SK-N-SH (cell line): ENCODE measurements at regions not wholly inside any gene's neighbourhood (a gene's known extent, or its start where the extent isn't known, plus 50 kb on each side); places are given as distances from the start of the nearest gene placed in this dataset.

Source experiments
- CTCF ChIA-PET: fragments of 300-600, 350-600 bp; formaldehyde crosslinking; extraction: SDS; loops from one replicate; lab custom pipeline; 2021; lab: Yijun Ruan, JAX
- POLR2A ChIA-PET: fragments of 350-600 bp; sonication (Branson Sonifier 250); formaldehyde crosslinking; extraction: SDS; loops from one replicate; lab custom pipeline; 2020; ENCODE audit warnings: antibody characterized with exemption, inconsistent platforms; lab: Yijun Ruan, JAX
- DNase-seq: peaks from one replicate; pipeline ENCODE4 v3.0.0; 2012
- H2AFZ ChIP-seq: fragments of 200-600 bp; sonication (generic); 2 replicates; pipeline ENCODE4 v1.8.1; 2016; ENCODE audit warnings: antibody characterized with exemption, mild to moderate bottlenecking, low read depth
- H3F3A ChIP-seq: fragments of 200-600 bp; sonication (generic); replicated peaks from 2 replicates; pipeline ENCODE3; 2016; ENCODE audit warnings: antibody characterized with exemption, mild to moderate bottlenecking; ENCODE audit not compliant: insufficient read depth
- H3K27ac ChIP-seq, 2 experiments: fragments of 200-500 bp in 1 of 2; fragments of 200-600 bp in 1 of 2; sonication (Bioruptor generic) in 1 of 2; sonication (generic), shearing (Covaris generic) in 1 of 2; 2 replicates each; pipeline versions ENCODE4 v1.5.1 to v1.6.1; 2014 to 2016; ENCODE audit warnings: low read depth in 2 of 2, inconsistent platforms in 1 of 2, low read length in 1 of 2, mild to moderate bottlenecking in 1 of 2, mixed read lengths in 1 of 2
- H3K27me3 ChIP-seq: fragments of 200-600 bp; sonication (generic), shearing (Covaris generic); 2 replicates; pipeline ENCODE4 v1.6.1; 2016; ENCODE audit warnings: mixed run types; ENCODE audit not compliant: insufficient read depth
- H3K36me3 ChIP-seq, 2 experiments: fragments of 200-500 bp in 1 of 2; fragments of 200-600 bp in 1 of 2; sonication (Bioruptor generic) in 1 of 2; sonication (generic) in 1 of 2; replicated peaks in 1 of 2; 2 replicates each; pipeline versions ENCODE3 to v1.5.1; 2014 to 2016; ENCODE audit warnings: low read length in 1 of 2, mild to moderate bottlenecking in 1 of 2; ENCODE audit not compliant: insufficient read depth in 2 of 2, control insufficient read depth in 1 of 2
- H3K4me1 ChIP-seq, 2 experiments: fragments of 200-500 bp in 1 of 2; fragments of 200-600 bp in 1 of 2; sonication (Bioruptor generic) in 1 of 2; sonication (generic), shearing (Covaris generic) in 1 of 2; 2 replicates each; pipeline versions ENCODE4 v1.5.1 to v1.6.1; 2014 to 2016; ENCODE audit warnings: low read depth in 1 of 2, low read length in 1 of 2, mixed run types in 1 of 2; ENCODE audit not compliant: insufficient read depth in 2 of 2, control insufficient read depth in 1 of 2
- H3K4me2 ChIP-seq: fragments of 200-600 bp; sonication (generic), shearing (Covaris generic); 2 replicates; pipeline ENCODE4 v1.6.1; 2017; ENCODE audit warnings: mixed run types
- H3K4me3 ChIP-seq, 2 experiments: fragments of 200-500 bp in 1 of 2; fragments of 200-600 bp in 1 of 2; sonication (Bioruptor generic) in 1 of 2; sonication (generic), shearing (Covaris generic) in 1 of 2; 2 replicates each; pipeline versions ENCODE4 v1.5.1 to v1.8.1; 2014 to 2016; ENCODE audit warnings: low read depth in 2 of 2, inconsistent platforms in 1 of 2, low read length in 1 of 2, mild to moderate bottlenecking in 1 of 2, mixed read lengths in 1 of 2, moderate library complexity in 1 of 2
- H3K79me2 ChIP-seq: fragments of 200-600 bp; sonication (generic); 2 replicates; pipeline ENCODE4 v1.8.1; 2017; ENCODE audit warnings: mild to moderate bottlenecking; ENCODE audit not compliant: insufficient read depth
- H3K9ac ChIP-seq: fragments of 200-600 bp; sonication (generic); 2 replicates; pipeline ENCODE4 v1.6.1; 2017; ENCODE audit warnings: mixed run types
- H3K9me2 ChIP-seq: fragments of 200-600 bp; sonication (generic); 2 replicates; pipeline ENCODE4 v1.6.1; 2017; ENCODE audit warnings: mixed run types
- H3K9me3 ChIP-seq: fragments of 200-600 bp; sonication (generic); 2 replicates; pipeline ENCODE4 v1.6.1; 2017; ENCODE audit warnings: mixed run types, mild to moderate bottlenecking, moderate library complexity
- H4K20me1 ChIP-seq: fragments of 200-600 bp; sonication (generic); 2 replicates; pipeline ENCODE4 v1.6.1; 2017; ENCODE audit warnings: mild to moderate bottlenecking, mixed run types; ENCODE audit not compliant: insufficient read depth
- ELF1 ChIP-seq: IDR thresholded peaks from 2 replicates; pipeline ENCODE4 v1.4.0; 2012
- EP300 ChIP-seq, 2 experiments: IDR thresholded peaks; 2 replicates each; pipeline versions ENCODE4 v1.4.0 to v1.6.1; 2012; ENCODE audit warnings: borderline replicate concordance in 1 of 2, low read depth in 1 of 2, low read length in 1 of 2
- EZH2phosphoT487 ChIP-seq: fragments of 200-600 bp; sonication (generic); IDR thresholded peaks from 2 replicates; pipeline ENCODE4 v1.6.1; 2017; ENCODE audit warnings: low read depth, mixed run types, mild to moderate bottlenecking, antibody characterized with exemption, moderate library complexity, borderline replicate concordance
- FOSL2 ChIP-seq: IDR thresholded peaks from 2 replicates; pipeline ENCODE4 v1.4.0; 2012; ENCODE audit warnings: low read depth, mild to moderate bottlenecking, moderate library complexity, borderline replicate concordance
- FOXM1 ChIP-seq: IDR thresholded peaks from 2 replicates; pipeline ENCODE4 v1.4.0; 2012; ENCODE audit warnings: low read depth, mild to moderate bottlenecking
- GABPA ChIP-seq: IDR thresholded peaks from 2 replicates; pipeline ENCODE4 v1.4.0; 2012; ENCODE audit warnings: low read depth, mild to moderate bottlenecking
- GATA2 ChIP-seq: sonication (generic); formaldehyde crosslinking; IDR thresholded peaks from 2 replicates; pipeline ENCODE4 v1.5.0; 2020; ENCODE audit warnings: mild to moderate bottlenecking, missing genetic modification reagents
- JUND ChIP-seq: IDR thresholded peaks from 2 replicates; pipeline ENCODE4 v1.4.0; 2012
- MEF2A ChIP-seq: IDR thresholded peaks from 2 replicates; pipeline ENCODE4 v1.4.0; 2012; ENCODE audit warnings: low read depth, borderline replicate concordance
- MXI1 ChIP-seq: IDR thresholded peaks from 2 replicates; pipeline ENCODE4 v1.6.1; 2012; ENCODE audit warnings: mild to moderate bottlenecking, low read depth, low read length, improper control_type of control experiment
- NRF1 ChIP-seq: IDR thresholded peaks from 2 replicates; pipeline ENCODE4 v1.6.1; 2012; ENCODE audit warnings: low read depth, mild to moderate bottlenecking, low read length
- PBX3 ChIP-seq: IDR thresholded peaks from 2 replicates; pipeline ENCODE4; 2012
- POLR2AphosphoS5 ChIP-seq: IDR thresholded peaks from 2 replicates; pipeline ENCODE4 v1.6.1; 2012; ENCODE audit warnings: low read depth, low read length
- RCOR1 ChIP-seq: fragments of 150-350 bp; IDR thresholded peaks from 2 replicates; pipeline ENCODE4 v1.6.1; 2017; ENCODE audit warnings: antibody characterized with exemption, low read length
- RXRA ChIP-seq: IDR thresholded peaks from 2 replicates; pipeline ENCODE4 v1.4.0; 2012; ENCODE audit warnings: low read depth, mild to moderate bottlenecking, borderline replicate concordance
- SIN3A ChIP-seq: IDR thresholded peaks from 2 replicates; pipeline ENCODE4 v1.6.1; 2012; ENCODE audit warnings: low read depth, mild to moderate bottlenecking, low read length, moderate library complexity, borderline replicate concordance
- SMC3 ChIP-seq: IDR thresholded peaks from 2 replicates; pipeline ENCODE4 v1.6.1; 2012; ENCODE audit warnings: low read depth, low read length, improper control_type of control experiment
- TAF1 ChIP-seq: IDR thresholded peaks from 2 replicates; pipeline ENCODE4 v1.6.1; 2012; ENCODE audit warnings: low read depth, mild to moderate bottlenecking, low read length, moderate library complexity, borderline replicate concordance
- TCF12 ChIP-seq: IDR thresholded peaks from 2 replicates; pipeline ENCODE4 v1.4.0; 2012
- TEAD4 ChIP-seq: IDR thresholded peaks from 2 replicates; pipeline ENCODE4 v1.4.0; 2012; ENCODE audit warnings: mild to moderate bottlenecking, borderline replicate concordance; ENCODE audit not compliant: insufficient read depth
- YY1 ChIP-seq: IDR thresholded peaks from 2 replicates; pipeline ENCODE4 v1.4.0; 2012; ENCODE audit warnings: low read depth, mild to moderate bottlenecking
- WGBS: methylation state at CpG from one replicate; pipeline ENCODE4 v1.1.6; 2017; ENCODE audit warnings: low lambda C conversion rate; 5-methylcytosine and 5-hydroxymethylcytosine counted together
- TF ChIP-seq, protein P1 (sequence below): fragments of 200-600 bp; sonication (generic); IDR thresholded peaks from 2 replicates; pipeline ENCODE4 v1.6.1; 2017; ENCODE audit warnings: antibody characterized with exemption, mild to moderate bottlenecking, moderate library complexity

DNA sequence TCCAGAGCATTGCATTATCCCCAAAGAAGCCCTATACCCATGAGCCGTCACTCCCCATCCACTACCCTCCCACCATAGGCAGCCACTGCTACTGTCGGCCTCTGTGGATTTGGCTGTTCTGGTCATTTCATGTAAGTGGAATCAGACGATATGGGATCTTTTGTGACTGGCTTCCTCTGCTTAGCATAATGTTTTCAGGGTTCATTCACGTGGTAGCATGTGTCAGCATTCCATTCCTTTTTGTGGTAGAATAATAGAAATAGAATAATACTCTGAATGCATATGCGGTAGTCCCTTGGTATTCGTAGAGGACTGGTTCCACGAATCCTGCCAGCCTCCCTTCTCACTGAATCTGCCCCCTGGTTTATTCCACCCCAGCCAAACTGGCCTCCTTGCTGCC lies 402.6 kb upstream of the SULF2 start (continued):
- TF ChIP-seq PBX3 (no peak), RCOR1 (no peak), EZH2phosphoT487 (no peak), TEAD4 (no peak), MXI1 (no peak), SMC3 (no peak), FOSL2 (no peak), GATA2 (CRISPR knock-in tag) (no peak), TCF12 (no peak), RXRA (no peak), FOXM1 (no peak), JUND (no peak)
- TF ChIP-seq, protein P1, sequence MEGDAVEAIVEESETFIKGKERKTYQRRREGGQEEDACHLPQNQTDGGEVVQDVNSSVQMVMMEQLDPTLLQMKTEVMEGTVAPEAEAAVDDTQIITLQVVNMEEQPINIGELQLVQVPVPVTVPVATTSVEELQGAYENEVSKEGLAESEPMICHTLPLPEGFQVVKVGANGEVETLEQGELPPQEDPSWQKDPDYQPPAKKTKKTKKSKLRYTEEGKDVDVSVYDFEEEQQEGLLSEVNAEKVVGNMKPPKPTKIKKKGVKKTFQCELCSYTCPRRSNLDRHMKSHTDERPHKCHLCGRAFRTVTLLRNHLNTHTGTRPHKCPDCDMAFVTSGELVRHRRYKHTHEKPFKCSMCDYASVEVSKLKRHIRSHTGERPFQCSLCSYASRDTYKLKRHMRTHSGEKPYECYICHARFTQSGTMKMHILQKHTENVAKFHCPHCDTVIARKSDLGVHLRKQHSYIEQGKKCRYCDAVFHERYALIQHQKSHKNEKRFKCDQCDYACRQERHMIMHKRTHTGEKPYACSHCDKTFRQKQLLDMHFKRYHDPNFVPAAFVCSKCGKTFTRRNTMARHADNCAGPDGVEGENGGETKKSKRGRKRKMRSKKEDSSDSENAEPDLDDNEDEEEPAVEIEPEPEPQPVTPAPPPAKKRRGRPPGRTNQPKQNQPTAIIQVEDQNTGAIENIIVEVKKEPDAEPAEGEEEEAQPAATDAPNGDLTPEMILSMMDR = no peak

DNA sequence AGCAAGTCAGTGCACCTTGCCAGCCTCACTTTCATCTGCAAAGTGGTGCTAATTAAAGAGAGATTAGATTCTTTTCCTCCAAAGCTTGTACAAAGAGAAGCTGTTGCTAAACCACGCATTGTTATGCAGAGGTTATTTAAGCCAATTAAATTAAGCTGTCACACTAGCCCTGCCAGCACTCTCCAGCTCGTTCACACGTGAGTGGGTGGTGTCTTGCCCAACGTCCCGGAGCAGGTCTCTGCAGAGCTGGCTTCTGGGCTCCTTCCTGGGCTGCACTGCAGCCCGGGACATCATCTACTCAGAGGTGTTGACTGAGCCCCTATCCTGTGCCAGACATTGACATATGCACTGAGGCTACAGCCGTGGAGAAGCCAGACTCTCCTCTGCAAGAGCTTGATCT lies 401.6 kb upstream of the SULF2 start:
- POLR2A ChIA-PET = no interaction called here

GRCh38 chr20:48186447-48186846 lies 401.2 kb upstream of the SULF2 start:
- WGBS = 62% methylated on average over 2 of the region's 2 CpGs
- Histone ChIP-seq H2AFZ (no peak overlapping the region), H4K20me1 (no peaks in the 10 kb centered on the region), H3K79me2 (no peaks in the 10 kb centered on the region), H3K27ac (no peak overlapping the region), H3K9me2 (no peaks in the 10 kb centered on the region), H3K4me3 (no peak overlapping the region), H3K27me3 (no peaks in the 10 kb centered on the region), H3F3A (no peaks in the 10 kb centered on the region), H3K9me3 (no peaks in the 10 kb centered on the region), H3K4me1 (peaks cover 0 to 6% of the 10 kb centered on the region in 2 experiments; a peak in 1 of 4 replicates), H3K9ac (no peak overlapping the region), H3K36me3 (no peaks in the 10 kb centered on the region), H3K4me2 (no peak overlapping the region)
- CTCF ChIA-PET = no interaction called here
- POLR2A ChIA-PET = no interaction called here
- no peak for DNase-seq
- TF ChIP-seq TAF1 (no peak), RCOR1 (no peak), MXI1 (no peak), PBX3 (no peak), YY1 (no peak), MEF2A (no peak), SIN3A (no peak), FOSL2 (no peak), TCF12 (no peak), GABPA (no peak), RXRA (no peak)
- TF ChIP-seq, protein P1 = no peak

More for the DNA sequence above, 401.6 kb upstream of the SULF2 start:
- WGBS = 40% methylated on average over 6 of the region's 7 CpGs
- Histone ChIP-seq H3K9me3 (no peaks in the 10 kb centered on the region), H3F3A (no peaks in the 10 kb centered on the region), H3K36me3 (no peaks in the 10 kb centered on the region), H3K4me1 (peaks cover 0 to 6% of the 10 kb centered on the region in 2 experiments; a peak in 1 of 4 replicates), H3K79me2 (no peaks in the 10 kb centered on the region), H2AFZ (no peak overlapping the region), H3K4me3 (no peak overlapping the region), H3K4me2 (no peak overlapping the region), H3K9me2 (no peaks in the 10 kb centered on the region), H3K27ac (no peak overlapping the region), H4K20me1 (no peaks in the 10 kb centered on the region), H3K9ac (no peak overlapping the region), H3K27me3 (no peaks in the 10 kb centered on the region)
- CTCF ChIA-PET = no interaction called here
- no peak for DNase-seq
- TF ChIP-seq EP300 (IDR thresholded peaks at IDR 0.05; ENCODE audit: borderline replicate concordance in 1 of 2, low read depth in 1 of 2, low read length in 1 of 2) = no peak
- no peak for TF ChIP-seq POLR2AphosphoS5
- no peak for TF ChIP-seq TEAD4
- no peak for TF ChIP-seq ELF1
- TF ChIP-seq TCF12 = no peak
- no peak for TF ChIP-seq NRF1
- no peak for TF ChIP-seq GABPA
